Adrenal gland (tissue), 9 donors: ENCODE measurements at regions not wholly inside any gene's neighbourhood (a gene's known extent, or its start where the extent isn't known, plus 50 kb on each side); places are given as distances from the start of the nearest gene placed in this dataset.

ENCODE experiments used
- DNase-seq, 7 donors: peaks; one replicate each; pipeline ENCODE4 v3.0.0-alpha.2; 2019 to 2020
- H3K27ac ChIP-seq, 5 donors: fragments of 200-600 bp; sonication (generic) in 4 of 5; 1 replicate in 3 of 5; 2 replicates in 2 of 5; pipeline versions ENCODE4 v1.5.1 to v1.8.0; 2016 to 2020; ENCODE audit warnings: mild to moderate bottlenecking in 1 of 5
- H3K27me3 ChIP-seq: fragments of 200-600 bp; 2 replicates; pipeline ENCODE4 v1.8.0; 2021
- H3K36me3 ChIP-seq, 2 donors: fragments of 200-600 bp; replicated peaks in 1 of 2; 1 replicate in 1 of 2; 2 replicates in 1 of 2; pipeline versions ENCODE4 v1.5.1 to v1.8.0; 2018 to 2022
- H3K4me1 ChIP-seq, 2 donors: fragments of 200-600 bp; replicated peaks in 1 of 2; 1 replicate in 1 of 2; 2 replicates in 1 of 2; pipeline versions ENCODE4 v1.5.1 to v1.8.0; 2018 to 2021
- H3K4me3 ChIP-seq, 4 donors: fragments of 200-600 bp; sonication (generic) in 3 of 4; one replicate each; pipeline ENCODE4 v1.5.1; 2016 to 2018
- H3K9me3 ChIP-seq, 3 donors: fragments of 200-600 bp; sonication (generic) in 1 of 3; replicated peaks in 1 of 3; 1 replicate in 2 of 3; 2 replicates in 1 of 3; pipeline versions ENCODE4 v1.5.1 to v1.8.0; 2016 to 2021
- POLR2A ChIP-seq, 2 donors: fragments of 450-650 bp; IDR thresholded peaks; one replicate each; pipeline ENCODE4 v1.6.1; 2017; ENCODE audit warnings: antibody characterized with exemption in 2 of 2, mild to moderate bottlenecking in 2 of 2, moderate library complexity in 1 of 2
- WGBS, 4 donors: extraction: QIAGEN DNeasy Blood & Tissue Kit in 2 of 4; methylation state at CpG; one replicate each; pipeline versions ENCODE4 v1.1.5 to v1.1.7; 2013 to 2017; 5-methylcytosine and 5-hydroxymethylcytosine counted together
- intact Hi-C, 2 donors: fragments of 100-400 bp; cut with DNase I; formaldehyde crosslinking; loops; one replicate each; pipeline versions ENCODE4 v1.14.1 to v1.15.0; 2022 to 2023
- TF ChIP-seq, protein P1 (sequence below), 6 experiments: fragments of 450-650 bp in 4 of 6; fragments of 200-600 bp in 2 of 6; sonication (generic) in 1 of 6; IDR thresholded peaks; 1 replicate in 5 of 6; 2 replicates in 1 of 6; pipeline versions ENCODE4 v1.5.1 to v1.8.0; 2016 to 2021; ENCODE audit warnings: antibody characterized with exemption in 6 of 6, mild to moderate bottlenecking in 2 of 6, moderate library complexity in 1 of 6
- donor health status: healthy with polysubstance abuse.
- donor health status: Bipolar disorder and iron deficiency.
- donor health status: DM: yes; HTN: yes; CAD: no.
- donor health status: DM: no; HTN: no; CAD: no.
- donor health status: DM: no; HTN: no; CAD: no.

DNA sequence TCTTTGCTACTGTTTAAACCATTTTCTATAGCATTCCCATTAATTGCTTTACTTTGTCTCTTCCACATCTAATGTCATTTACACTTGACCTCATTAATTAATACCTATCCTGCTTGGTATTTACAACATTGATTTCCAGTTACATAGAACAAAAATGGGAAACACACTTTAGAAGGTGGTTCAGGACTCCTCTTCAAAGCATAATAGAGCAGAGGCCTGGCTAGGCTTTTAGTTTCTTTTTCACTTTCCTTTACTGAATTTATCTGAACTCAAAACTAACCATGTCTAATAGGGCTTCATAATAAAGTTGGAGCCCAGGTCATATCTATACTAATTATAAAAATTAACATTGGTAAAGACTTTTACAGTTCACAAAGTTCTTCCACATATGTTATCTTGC, 648.0 kb upstream of the KIRREL3 start:
- Histone ChIP-seq H3K27me3 (no peaks in the 10 kb centered on the region), H3K4me1 (no peaks in the 10 kb centered on the region), H3K27ac (no peak overlapping the region), H3K36me3 (no peaks in the 10 kb centered on the region), H3K4me3 (no peak overlapping the region), H3K9me3 (no peaks in the 10 kb centered on the region)
- DNase-seq = no peak
- TF ChIP-seq, protein P1, sequence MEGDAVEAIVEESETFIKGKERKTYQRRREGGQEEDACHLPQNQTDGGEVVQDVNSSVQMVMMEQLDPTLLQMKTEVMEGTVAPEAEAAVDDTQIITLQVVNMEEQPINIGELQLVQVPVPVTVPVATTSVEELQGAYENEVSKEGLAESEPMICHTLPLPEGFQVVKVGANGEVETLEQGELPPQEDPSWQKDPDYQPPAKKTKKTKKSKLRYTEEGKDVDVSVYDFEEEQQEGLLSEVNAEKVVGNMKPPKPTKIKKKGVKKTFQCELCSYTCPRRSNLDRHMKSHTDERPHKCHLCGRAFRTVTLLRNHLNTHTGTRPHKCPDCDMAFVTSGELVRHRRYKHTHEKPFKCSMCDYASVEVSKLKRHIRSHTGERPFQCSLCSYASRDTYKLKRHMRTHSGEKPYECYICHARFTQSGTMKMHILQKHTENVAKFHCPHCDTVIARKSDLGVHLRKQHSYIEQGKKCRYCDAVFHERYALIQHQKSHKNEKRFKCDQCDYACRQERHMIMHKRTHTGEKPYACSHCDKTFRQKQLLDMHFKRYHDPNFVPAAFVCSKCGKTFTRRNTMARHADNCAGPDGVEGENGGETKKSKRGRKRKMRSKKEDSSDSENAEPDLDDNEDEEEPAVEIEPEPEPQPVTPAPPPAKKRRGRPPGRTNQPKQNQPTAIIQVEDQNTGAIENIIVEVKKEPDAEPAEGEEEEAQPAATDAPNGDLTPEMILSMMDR (IDR thresholded peaks at IDR 0.05) = no peak
- no peak for TF ChIP-seq POLR2A (IDR thresholded peaks at IDR 0.05)
- intact Hi-C loops = no loop called here

DNA sequence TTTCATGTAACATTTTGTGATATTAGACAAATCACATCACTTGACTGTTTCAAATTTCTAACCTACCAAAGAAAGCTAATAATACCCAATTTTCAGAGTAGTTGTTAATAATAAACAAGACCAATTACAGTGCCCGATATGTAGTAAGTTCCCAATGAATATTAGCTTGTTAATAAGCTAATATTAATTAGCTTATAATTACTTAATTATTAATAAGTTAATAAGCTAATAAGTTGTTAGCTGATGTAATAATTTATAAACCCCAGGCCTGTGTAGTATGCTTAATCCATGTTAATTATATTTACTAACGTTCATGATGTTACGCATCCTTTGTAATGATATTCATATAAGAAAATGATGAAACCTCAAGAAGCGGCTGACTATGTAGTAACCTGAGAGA, 643.8 kb upstream of the KIRREL3 start:
- Histone ChIP-seq H3K4me1 (no peaks in the 10 kb centered on the region), H3K27ac (no peak overlapping the region), H3K9me3 (no peaks in the 10 kb centered on the region), H3K4me3 (no peak overlapping the region), H3K36me3 (no peaks in the 10 kb centered on the region), H3K27me3 (no peaks in the 10 kb centered on the region)
- intact Hi-C loops = no loop called here
- 86 to 94% (median 91%) methylated on average over 4 of the region's 4 CpGs for WGBS, 4 donors
- DNase-seq = no peak
- TF ChIP-seq, protein P1 (IDR thresholded peaks at IDR 0.05) = no peak
- TF ChIP-seq POLR2A (IDR thresholded peaks at IDR 0.05) = no peak

DNA sequence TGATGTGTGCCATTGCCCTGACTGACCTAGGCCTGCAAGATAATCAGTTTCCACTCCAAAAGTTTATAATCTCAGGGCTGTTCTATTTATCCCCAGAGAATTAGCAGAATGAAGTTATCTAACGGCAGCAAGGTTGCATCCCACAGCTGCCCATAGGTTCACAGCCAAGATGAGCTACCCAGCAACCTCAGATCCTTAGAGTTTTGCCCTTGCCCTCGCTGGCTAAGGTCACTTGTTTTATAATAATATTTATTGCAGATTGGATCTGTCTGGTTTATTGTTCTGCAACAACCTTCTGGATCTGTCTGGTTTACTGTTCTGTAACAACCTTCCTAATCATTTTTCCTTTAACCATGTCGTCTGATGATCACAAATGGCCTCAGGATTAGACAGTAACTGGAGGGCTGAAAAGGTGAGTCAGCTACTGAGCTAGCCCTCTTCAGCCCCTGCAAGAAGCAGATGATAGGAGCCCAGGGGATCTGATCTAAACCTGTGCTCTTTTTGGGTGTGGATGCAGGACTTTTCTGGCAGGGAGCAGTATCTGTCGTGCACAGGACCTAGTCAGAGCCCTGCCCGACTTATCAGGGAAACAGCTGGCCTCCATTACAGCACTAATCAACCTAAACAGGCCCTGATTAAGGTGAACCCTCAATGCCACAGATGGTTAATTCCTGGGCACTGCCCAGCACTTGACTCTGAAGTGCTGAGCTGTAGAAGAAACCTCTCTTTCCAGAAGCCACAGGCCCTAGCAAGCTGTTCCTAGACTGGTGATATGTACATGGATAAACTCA, 642.9 kb upstream of the KIRREL3 start:
- DNase-seq = peak in 1 of 7 donors; percentile 54
- Histone ChIP-seq H3K36me3 (no peaks in the 10 kb centered on the region), H3K4me3 (no peak overlapping the region), H3K27ac (no peak overlapping the region), H3K4me1 (no peaks in the 10 kb centered on the region), H3K9me3 (no peaks in the 10 kb centered on the region), H3K27me3 (no peaks in the 10 kb centered on the region)
- TF ChIP-seq, protein P1 (IDR thresholded peaks at IDR 0.05) = no peak
- WGBS, 4 donors = 52 to 59% (median 56%) methylated on average over 3 to 5 of the region's 5 CpGs
- intact Hi-C loops = no loop called here

DNA sequence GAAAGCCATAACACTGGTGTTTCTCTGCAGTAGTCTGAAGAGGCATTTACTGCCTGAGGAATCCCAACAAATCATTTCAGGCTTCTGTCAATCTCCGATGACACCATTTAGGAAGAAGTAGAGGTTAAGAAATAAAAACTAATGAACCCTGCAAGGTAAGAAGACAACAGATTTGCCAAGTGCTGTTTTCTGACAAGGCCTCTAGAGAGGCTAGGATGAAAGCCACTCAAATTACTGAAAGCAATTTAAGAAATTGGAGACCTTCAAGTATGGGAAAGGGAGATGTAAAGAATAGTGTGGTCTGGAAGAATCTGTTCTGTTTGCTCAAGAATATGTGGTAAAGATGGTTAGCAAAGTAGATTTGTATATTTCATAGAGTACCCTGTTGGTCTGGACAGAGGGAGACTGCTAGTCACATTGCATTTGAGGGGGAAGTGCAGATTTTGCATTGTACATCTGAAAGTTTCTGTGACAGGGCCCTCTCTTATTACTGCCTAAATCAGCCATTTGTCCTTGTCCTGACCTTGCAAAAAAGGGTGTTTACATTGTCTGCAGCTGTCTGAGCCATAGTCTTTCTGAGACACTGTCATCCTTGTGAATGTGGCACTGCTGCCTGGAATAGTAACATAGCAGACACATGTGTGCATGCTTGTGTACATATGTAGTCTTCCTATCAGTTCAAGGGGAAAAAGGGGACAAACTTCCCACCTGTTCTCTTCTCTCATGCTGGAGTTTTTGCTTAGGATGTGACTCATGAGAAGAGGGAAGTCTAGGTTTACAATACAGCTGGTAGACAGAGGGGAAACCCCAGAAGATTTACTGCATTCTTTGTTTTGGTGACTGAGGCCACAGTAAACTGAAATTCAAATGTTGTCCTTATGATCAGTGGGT, 640.2 kb upstream of the KIRREL3 start:
- WGBS, 4 donors = 73 to 89% (median 85%) methylated on average over 1 of the region's 1 CpG
- H3K27me3 ChIP-seq = no peaks in the 10 kb centered on the region
- intact Hi-C loops = no loop called here
- DNase-seq = no peak
- TF ChIP-seq POLR2A (IDR thresholded peaks at IDR 0.05) = no peak
- TF ChIP-seq, protein P1 (IDR thresholded peaks at IDR 0.05) = no peak
- H3K27ac ChIP-seq = no peak overlapping the region
- H3K36me3 ChIP-seq = no peaks in the 10 kb centered on the region
- H3K9me3 ChIP-seq = no peaks in the 10 kb centered on the region
- no peak overlapping the region for H3K4me3 ChIP-seq
- no peaks in the 10 kb centered on the region for H3K4me1 ChIP-seq
